Stimulated activated CD4-positive, alpha-beta T cell treated with anti-CD3 and anti-CD28 coated beads, Interleukin-4, amount 100 ng/mL, for 1 hour (primary cell): ENCODE measurements at regions not wholly inside any gene's neighbourhood (a gene's known extent, or its start where the extent isn't known, plus 50 kb on each side); places are given as distances from the start of the nearest gene placed in this dataset.

Experiments
- DNase-seq: peaks from one replicate; pipeline ENCODE4 v3.0.0-alpha.2; 2020

DNA sequence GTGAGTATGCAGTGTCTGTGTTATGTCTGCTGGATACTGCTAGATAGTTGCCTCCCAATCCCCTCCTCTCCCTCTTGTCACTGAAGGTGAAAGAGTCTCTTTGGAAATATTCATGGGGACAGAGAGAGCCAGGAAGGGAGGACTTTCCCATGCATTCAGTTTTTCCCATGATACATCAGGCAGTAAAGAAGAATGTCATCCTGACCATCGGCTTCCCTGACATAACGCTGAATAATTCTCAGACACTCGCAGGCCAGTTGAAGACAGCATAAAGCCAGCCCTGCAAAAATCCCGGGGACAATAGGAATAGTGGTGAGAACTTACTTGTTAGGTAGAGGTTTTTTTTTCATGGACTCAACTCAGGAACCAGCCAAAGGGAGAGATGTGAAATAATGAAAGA is 58.1 kb downstream of the KLF4 start:
- DNase-seq: no peak

DNA sequence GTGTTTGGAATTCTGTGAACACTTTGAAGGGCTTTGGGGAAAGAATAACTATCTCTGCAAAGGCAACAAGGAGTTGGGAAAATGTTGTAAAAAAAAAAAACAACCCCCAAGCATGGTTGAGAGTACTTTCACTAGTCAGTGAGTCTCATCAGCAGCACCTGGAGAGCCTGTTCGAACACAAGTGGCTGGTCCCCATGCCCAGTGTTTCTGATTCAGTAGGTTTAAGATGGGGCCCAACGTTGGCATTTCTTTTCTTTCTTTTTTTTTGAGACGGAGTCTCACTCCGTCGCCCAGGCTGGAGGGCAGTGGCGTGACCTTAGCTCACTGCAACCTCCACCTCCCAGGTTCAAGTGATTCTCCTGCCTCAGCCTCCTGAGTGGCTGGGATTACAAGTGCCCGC is 59.5 kb downstream of the KLF4 start:
- DNase-seq: no peak

GRCh38 chr9:107426126-107426525 is 63.4 kb downstream of the KLF4 start:
- no peak for DNase-seq

DNA sequence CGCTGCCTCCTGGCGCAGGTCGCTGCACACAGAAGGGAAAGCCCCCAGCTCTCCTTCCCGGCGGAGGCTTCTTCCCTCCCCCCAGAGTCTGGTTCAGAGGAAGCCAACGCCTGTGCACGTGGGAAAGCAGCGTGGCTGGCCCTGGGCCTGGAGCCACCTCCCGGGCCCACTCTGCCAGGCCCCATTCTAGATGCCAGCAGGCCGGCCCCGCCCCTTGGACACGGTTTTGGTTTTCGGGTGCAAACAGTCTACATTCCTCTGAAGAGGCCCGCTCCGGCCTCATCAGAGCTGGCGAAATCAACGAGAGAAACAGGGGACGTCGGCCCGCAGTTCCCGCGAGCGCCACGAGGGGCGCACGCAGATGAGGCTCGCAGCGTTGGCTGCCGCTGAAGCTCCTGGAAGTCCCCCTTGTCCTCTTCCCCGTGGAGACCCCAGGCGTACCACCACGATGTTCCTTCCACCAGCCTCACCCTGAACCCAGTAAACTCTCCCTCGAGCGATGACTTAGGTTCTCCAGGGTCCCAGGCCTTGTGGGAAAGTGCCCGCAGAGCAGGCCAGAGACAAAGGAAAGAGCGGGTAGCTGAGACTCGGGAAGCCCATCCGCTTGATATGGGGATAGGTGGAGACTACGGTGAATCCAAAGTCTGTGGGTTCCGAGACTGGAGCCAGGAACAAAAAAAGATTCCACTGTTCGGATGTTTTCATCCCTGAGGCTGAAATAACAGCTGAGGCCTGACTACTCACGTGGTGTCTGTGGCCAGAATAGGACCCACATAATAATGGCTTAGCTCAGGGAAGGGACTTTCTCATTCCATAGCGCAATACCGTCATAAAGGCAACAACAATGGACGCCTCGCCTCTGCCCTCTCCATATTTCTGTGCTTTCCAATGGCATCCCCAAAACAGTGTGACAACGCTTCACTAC is 64.2 kb downstream of the KLF4 start:
- peak; percentile 56 for DNase-seq

DNA sequence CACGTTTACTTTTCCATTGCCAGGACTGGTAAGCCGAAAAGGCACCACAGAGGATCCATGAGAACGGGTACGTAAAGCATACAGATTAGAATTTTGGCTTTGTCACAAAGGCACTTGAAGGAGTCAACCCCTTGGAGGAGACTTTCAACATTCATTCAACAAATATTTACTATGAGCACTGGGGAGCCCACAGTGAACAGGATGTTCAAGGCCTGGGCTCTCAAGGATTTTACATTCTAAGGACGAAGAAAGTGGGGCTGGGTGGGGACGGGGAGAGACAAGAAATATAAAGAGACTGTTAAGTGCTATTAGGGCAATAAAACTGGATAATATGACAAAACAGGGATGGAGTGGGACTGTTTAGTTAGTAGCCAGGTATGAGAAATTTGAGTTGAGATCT is 66.0 kb downstream of the KLF4 start:
- DNase-seq: no peak

DNA sequence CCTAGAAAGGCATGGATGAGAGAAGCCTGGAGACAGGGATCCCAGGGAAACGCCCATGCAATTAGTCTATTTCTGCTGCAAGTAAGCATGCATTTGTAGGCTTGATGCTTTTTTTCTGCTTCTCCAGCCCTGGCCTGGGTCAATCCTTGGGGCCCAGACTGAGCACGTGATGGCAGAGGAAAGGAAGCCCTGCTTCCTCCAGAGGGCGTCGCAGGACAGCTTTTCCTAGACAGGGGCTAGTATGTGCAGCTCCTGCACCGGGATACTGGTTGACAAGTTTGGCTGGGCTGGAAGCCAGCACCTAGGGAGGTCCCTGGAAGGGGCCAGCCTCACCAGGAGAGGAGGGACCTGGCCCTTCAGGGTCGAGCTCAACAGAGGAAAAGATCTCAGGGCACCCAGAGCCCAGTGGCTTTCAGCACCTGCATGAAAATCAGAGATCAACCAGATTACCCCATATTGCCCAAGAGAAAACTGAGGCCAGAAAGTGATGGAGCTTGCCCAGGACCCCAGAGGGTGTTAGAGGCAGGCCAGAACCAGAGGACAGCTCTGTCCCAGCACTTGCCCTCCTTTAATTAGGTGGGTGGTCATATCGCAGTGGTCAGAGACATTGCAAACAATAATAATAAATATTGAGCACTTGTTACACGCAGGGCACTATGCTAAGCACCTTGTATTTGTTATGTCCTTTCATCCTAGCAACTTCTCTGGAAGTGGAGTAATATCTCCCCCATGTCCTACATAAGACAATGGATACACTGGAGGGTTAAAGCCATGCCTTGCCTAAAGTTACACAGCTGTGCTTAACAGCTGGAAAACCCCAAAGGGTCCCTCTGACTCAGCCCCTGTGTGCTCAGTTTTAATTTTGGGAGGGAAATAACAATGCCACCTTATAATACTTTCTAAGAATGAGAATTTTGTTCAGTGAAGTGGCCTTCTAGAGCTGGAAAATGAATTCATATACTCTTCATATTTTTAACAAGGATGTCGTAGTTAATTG is 67.1 kb downstream of the KLF4 start:
- DNase-seq: peak; percentile 3

- no peak for DNase-seq
These were observed 79.1 kb downstream of the KLF4 start for GRCh38 chr9:107410420-107410819.

GRCh38 chr9:107409581-107410389 is 79.8 kb downstream of the KLF4 start:
- no peak for DNase-seq

DNA sequence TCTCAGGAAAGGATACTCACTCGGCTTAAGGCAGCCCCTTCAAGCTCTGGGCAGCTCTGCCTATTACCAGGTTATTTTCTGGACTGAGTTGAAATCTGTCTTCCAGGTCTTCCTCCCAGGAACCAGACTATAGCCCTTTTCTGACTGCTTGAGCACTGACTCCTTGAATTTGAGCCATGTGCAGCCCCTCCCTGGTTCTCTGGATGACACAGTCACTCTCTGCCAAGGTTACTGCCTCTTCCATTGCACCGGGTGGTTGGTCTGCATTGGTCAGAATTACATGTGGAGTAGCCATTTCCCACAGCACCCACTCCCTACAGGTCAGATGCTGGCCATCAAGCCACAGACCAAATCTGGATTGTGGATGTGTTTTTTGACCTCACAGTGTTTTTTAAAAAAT is 81.9 kb downstream of the KLF4 start:
- DNase-seq: no peak

DNA sequence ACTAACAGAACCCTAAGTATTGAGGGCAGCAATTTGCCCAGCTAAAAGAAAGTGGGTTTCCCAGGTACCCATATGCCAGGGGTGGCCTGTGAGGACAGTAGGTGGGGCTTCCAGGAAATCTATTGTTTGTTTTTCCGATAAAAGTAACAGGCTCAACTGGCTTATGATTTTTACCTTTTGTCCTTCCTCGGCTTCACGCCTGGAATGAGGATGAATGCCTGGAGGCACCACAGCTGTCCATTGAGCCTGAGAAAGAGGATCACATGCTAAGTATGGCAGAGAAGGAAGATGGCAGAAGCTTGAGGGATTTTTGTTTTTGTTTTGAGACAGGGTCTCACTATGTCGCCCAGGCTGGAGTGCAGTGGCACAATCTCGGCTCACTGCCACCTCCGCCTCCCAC is 84.1 kb downstream of the KLF4 start:
- no peak for DNase-seq

DNA sequence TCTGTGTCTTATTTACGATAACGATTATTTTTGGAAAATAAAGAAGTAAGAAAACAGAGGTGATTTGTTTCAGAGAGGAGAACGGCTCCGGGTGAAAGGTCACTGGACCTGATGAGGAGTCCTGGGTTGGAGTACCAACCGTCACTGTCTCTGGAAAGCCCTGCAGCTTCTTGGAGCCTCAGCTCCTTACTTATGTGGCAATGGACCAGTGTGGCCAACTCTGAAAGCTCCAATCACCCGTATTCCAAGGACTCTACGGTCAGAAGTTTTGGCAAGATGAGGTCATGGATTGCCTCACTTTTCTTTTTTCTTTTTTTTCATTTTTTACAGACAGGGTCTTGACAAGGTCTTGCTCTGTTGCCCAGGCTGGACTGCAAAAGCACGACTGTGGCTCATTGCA is 84.8 kb downstream of the KLF4 start:
- DNase-seq: no peak

DNA sequence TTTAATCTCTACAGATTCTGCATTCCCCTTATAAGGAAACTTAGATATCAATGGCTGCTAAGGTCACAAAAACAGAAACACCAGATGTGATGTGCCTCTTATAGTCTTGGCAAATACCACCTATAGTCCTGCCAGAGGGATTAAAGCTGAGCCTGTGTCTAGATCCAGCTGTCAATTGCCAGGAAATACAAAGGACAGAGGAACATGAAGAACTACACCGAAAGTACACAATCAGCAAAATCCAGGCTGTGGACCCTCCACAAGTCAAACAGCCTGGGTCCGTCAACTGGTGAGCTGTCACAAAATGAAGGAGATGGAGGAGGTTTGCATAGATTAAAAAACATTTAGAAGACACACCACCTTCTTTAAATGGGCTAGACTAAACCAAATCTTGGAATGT is 85.4 kb downstream of the KLF4 start:
- no peak for DNase-seq

GRCh38 chr9:107397076-107398044 is 92.2 kb downstream of the KLF4 start:
- DNase-seq: no peak

DNA sequence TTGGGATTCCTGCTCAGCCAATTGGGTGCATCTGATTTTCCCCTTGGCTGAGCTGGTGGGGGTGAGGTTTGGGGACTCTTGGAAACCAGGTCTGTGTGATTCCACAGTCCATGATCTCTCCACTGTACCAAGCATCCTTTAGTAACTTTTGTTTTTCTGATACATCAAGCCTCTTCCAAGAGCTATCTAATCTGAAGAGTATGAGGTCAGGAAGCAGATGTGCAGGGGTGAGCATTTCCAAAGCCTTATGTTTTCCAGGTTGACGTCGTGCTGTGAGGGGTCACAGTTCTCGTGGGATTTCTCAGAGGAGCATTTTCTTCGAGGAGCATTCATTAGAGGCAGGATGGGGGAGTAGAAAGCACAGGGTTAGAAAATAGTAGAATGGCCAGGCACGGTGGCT is 95.3 kb downstream of the KLF4 start:
- DNase-seq: no peak

- DNase-seq: no peak
These were observed 98.8 kb downstream of the KLF4 start for GRCh38 chr9:107390778-107391177.

GRCh38 chr9:107390279-107390678 is 99.3 kb downstream of the KLF4 start:
- no peak for DNase-seq

GRCh38 chr9:107389617-107390071 is 99.9 kb downstream of the KLF4 start:
- DNase-seq: no peak

DNA sequence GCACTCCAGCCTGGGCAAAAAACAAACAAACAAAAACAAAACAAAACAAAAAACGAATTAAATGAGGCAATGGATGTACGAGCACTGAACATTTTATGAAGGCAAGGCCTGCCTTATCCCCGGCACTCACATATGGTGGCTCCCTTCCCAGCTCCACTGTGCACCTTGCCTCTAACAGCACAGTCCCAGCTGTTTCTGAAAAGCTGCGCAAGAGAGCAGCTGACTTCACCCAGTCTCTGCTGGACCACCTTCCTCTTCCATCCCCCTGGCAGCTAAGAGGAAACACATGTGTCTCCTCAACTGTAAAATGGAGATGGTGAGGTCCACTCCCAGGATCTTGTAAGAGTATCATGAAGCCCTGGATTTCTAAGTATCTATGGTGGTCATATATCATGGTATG is 100.7 kb downstream of the KLF4 start:
- DNase-seq: no peak

DNA sequence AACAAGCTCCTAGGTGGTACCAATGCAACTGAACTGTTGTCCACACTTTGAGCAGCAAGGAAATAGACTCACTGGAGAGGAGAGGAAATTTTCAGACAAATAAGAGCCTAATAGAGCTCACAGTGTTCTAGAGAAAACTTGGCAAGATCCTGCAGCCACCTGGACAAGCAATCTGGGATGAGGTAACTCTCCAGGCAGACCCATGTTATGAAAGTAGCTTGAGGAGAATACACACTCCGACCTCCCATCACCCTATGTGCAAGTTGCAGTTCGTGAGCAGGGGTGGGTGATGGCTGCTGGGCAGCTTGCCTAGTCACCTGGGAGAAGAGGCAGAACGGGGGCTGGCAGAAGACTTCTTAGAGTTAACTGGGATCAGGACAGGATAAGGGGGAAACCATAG is 102.2 kb downstream of the KLF4 start:
- no peak for DNase-seq

DNA sequence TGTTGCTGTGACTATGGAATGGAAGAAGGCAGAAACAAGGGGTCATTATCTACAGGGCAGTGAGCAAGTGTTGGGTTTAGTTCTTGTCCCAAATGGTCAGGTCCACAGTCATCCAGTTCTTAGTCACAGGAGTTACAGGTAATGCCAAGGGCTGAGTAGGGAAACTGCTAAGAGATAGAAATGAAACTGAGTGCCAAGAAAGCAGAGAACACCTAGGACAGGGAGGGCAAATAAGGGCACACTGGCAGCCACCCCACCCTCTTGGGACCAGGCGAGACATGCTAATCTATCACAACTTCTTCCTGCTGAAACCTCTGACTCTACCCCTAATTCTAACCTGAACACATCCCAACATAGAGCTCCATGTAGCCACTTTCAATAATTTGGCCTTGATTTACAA is 103.2 kb downstream of the KLF4 start:
- DNase-seq: no peak
